Neuronal stem cell (in vitro differentiated cells): ENCODE measurements at regions not wholly inside any gene's neighbourhood (a gene's known extent, or its start where the extent isn't known, plus 50 kb on each side); places are given as distances from the start of the nearest gene placed in this dataset.
"Not testable (repeated sequence)": the region's sequence is repeated elsewhere in the genome, so short reads cannot be mapped to it uniquely, and the experiment has no call there.

Experiments
- DNase-seq: peaks from one replicate; pipeline ENCODE4 v3.0.0-alpha.2; 2013; ENCODE audit warnings: low spot score
- H2AFZ ChIP-seq: one replicate; pipeline ENCODE4 v1.6.1; 2013; ENCODE audit warnings: mild to moderate bottlenecking, low read length, inconsistent platforms
- H2AK5ac ChIP-seq: 2 replicates; pipeline ENCODE4 v1.6.1; 2013; ENCODE audit warnings: low read depth, mild to moderate bottlenecking, inconsistent platforms, low read length, moderate library complexity, mixed read lengths
- H2BK120ac ChIP-seq: 2 replicates; pipeline ENCODE4 v1.6.1; 2013; ENCODE audit warnings: low read depth, mild to moderate bottlenecking, inconsistent platforms, low read length, moderate library complexity, mixed read lengths
- H2BK12ac ChIP-seq: one replicate; pipeline ENCODE4 v1.6.1; 2013; ENCODE audit warnings: low read length, inconsistent platforms
- H2BK15ac ChIP-seq: 2 replicates; pipeline ENCODE4 v1.6.1; 2013; ENCODE audit warnings: mild to moderate bottlenecking, low read length, inconsistent platforms, mixed read lengths
- H2BK5ac ChIP-seq: one replicate; pipeline ENCODE4 v1.6.1; 2013; ENCODE audit warnings: inconsistent platforms, mild to moderate bottlenecking, low read length, moderate library complexity
- H3K14ac ChIP-seq: one replicate; pipeline ENCODE4 v1.6.1; 2013; ENCODE audit warnings: low read length, inconsistent platforms
- H3K18ac ChIP-seq: 2 replicates; pipeline ENCODE4 v1.6.1; 2013; ENCODE audit warnings: low read length, inconsistent platforms
- H3K23ac ChIP-seq: 2 replicates; pipeline ENCODE4 v1.6.1; 2013; ENCODE audit warnings: low read depth, mild to moderate bottlenecking, mixed read lengths, low read length, inconsistent platforms; ENCODE audit not compliant: poor library complexity
- H3K27ac ChIP-seq: replicated peaks from 3 replicates; pipeline ENCODE4 v1.5.1; 2013; ENCODE audit warnings: low read length, inconsistent platforms
- H3K27me3 ChIP-seq, 3 experiments: 2 replicates each; pipeline ENCODE4 v1.6.1; 2013; ENCODE audit warnings: low read length in 3 of 3, mild to moderate bottlenecking in 2 of 3, inconsistent platforms in 1 of 3, low read depth in 1 of 3, mixed read lengths in 1 of 3, moderate library complexity in 1 of 3; ENCODE audit not compliant: control insufficient read depth in 3 of 3, insufficient read depth in 3 of 3
- H3K36me3 ChIP-seq, 2 donors: replicated peaks in 1 of 2; 2 replicates each; pipeline ENCODE4 v1.6.1; 2013; ENCODE audit warnings: low read length in 2 of 2; ENCODE audit not compliant: control insufficient read depth in 2 of 2, insufficient read depth in 2 of 2
- H3K4ac ChIP-seq: 2 replicates; pipeline ENCODE4 v1.6.1; 2013; ENCODE audit warnings: inconsistent platforms, mild to moderate bottlenecking, low read length, moderate library complexity
- H3K4me1 ChIP-seq, 2 donors: 1 replicate in 1 of 2; 2 replicates in 1 of 2; pipeline ENCODE4 v1.6.1; 2013; ENCODE audit warnings: low read length in 2 of 2, low read depth in 1 of 2; ENCODE audit not compliant: control insufficient read depth in 2 of 2, insufficient read depth in 1 of 2
- H3K4me2 ChIP-seq: one replicate; pipeline ENCODE4 v1.6.1; 2013; ENCODE audit warnings: mild to moderate bottlenecking, low read length, inconsistent platforms; ENCODE audit not compliant: insufficient read depth, poor library complexity, severe bottlenecking
- H3K4me3 ChIP-seq, 2 donors: 2 replicates each; pipeline ENCODE4 v1.5.1; 2013; ENCODE audit warnings: low read length in 2 of 2, mild to moderate bottlenecking in 2 of 2, inconsistent platforms in 1 of 2, moderate library complexity in 1 of 2
- H3K79me1 ChIP-seq: one replicate; pipeline ENCODE4 v1.6.1; 2013; ENCODE audit warnings: low read depth, mild to moderate bottlenecking, inconsistent platforms, low read length, moderate library complexity
- H3K9ac ChIP-seq: one replicate; pipeline ENCODE4 v1.6.1; 2013; ENCODE audit warnings: mild to moderate bottlenecking, low read depth, low read length, inconsistent platforms; ENCODE audit not compliant: poor library complexity
- H3K9me3 ChIP-seq, 2 donors: replicated peaks in 1 of 2; 2 replicates each; pipeline versions ENCODE3 to v1.6.1; 2013; ENCODE audit warnings: low read length in 2 of 2, mild to moderate bottlenecking in 2 of 2, inconsistent platforms in 1 of 2, low read depth in 1 of 2, mixed read lengths in 1 of 2, moderate library complexity in 1 of 2; ENCODE audit not compliant: control insufficient read depth in 2 of 2, insufficient read depth in 1 of 2
- H4K8ac ChIP-seq: one replicate; pipeline ENCODE4 v1.6.1; 2013; ENCODE audit warnings: low read depth, mild to moderate bottlenecking, inconsistent platforms, low read length, moderate library complexity
- H4K91ac ChIP-seq: one replicate; pipeline ENCODE4 v1.6.1; 2013; ENCODE audit warnings: low read length, low read depth, mild to moderate bottlenecking, inconsistent platforms; ENCODE audit not compliant: poor library complexity
- WGBS, 2 donors: extraction: QIAGEN DNeasy Blood & Tissue Kit; methylation state at CpG; one replicate each; pipeline ENCODE4 v1.1.7; 2013; ENCODE audit warnings: missing lambda C conversion rate in 2 of 2, mixed read lengths in 1 of 2; ENCODE audit not compliant: insufficient read length in 2 of 2, insufficient replicate concordance in 1 of 2; ENCODE audit errors: extremely low coverage in 2 of 2; 5-methylcytosine and 5-hydroxymethylcytosine counted together

GRCh38 chr2:87470381-87471380 is 277.2 kb upstream of the PLGLB2 start:
- DNase-seq, H3K79me1 ChIP-seq: not testable (repeated sequence)
- no CpG with 5 or more reads among the region's 25 CpGs for WGBS, 2 donors

GRCh38 chr2:87471478-87471877 is 276.4 kb upstream of the PLGLB2 start:
- H3K4me2 ChIP-seq, H4K8ac ChIP-seq, H2BK12ac ChIP-seq, H4K91ac ChIP-seq, H2AFZ ChIP-seq, H3K14ac ChIP-seq, H2BK120ac ChIP-seq, H3K4ac ChIP-seq, H3K27me3 ChIP-seq, H2AK5ac ChIP-seq, H3K4me1 ChIP-seq, H2BK5ac ChIP-seq, H3K36me3 ChIP-seq, H3K18ac ChIP-seq, H3K27ac ChIP-seq, DNase-seq, H3K9me3 ChIP-seq, H2BK15ac ChIP-seq, H3K23ac ChIP-seq, H3K79me1 ChIP-seq, H3K4me3 ChIP-seq, H3K9ac ChIP-seq: not testable (repeated sequence)
- WGBS, 2 donors: no CpG with 5 or more reads among the region's 3 CpGs

More at GRCh38 chr2:87470381-87471380, 277.2 kb upstream of the PLGLB2 start:
- H3K9ac ChIP-seq, H3K4me3 ChIP-seq, H2BK5ac ChIP-seq, H4K91ac ChIP-seq, H3K4me2 ChIP-seq, H3K4me1 ChIP-seq, H3K27me3 ChIP-seq, H3K14ac ChIP-seq, H3K36me3 ChIP-seq, H4K8ac ChIP-seq, H3K9me3 ChIP-seq, H3K23ac ChIP-seq, H3K27ac ChIP-seq, H3K4ac ChIP-seq, H3K18ac ChIP-seq, H2BK15ac ChIP-seq, H2AFZ ChIP-seq, H2BK12ac ChIP-seq, H2BK120ac ChIP-seq, H2AK5ac ChIP-seq: not testable (repeated sequence)

DNA sequence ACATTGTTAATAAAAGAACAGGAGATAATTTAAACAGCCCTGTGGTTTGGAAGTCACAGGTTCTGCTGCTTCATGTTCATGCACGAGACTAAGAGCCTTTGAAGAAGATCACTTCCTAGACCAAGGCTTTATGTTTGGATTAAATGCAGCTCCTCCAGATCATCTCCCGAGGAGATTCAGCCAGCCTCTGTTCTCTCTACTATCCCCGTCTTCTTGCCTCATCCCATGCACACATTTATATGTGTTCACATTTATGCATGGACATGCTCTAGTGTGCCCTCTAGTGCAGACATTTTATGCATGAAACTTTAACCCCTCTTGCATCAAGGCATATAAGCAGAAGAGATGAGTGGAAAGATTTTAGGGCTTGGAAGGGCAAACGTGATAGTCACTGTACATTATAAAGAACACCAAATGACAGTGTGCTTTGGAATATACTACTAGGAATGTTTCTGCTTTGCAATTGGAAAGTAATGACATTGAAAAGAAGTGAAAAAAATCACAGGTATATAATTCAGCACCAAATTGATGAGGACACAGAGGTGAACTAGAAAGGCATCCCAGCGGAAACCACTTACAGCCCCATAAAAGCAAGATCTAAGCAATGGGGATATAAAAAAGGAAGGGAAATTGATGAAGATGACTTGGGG is 271.5 kb upstream of the PLGLB2 start:
- H3K36me3 ChIP-seq, H2BK120ac ChIP-seq, H4K8ac ChIP-seq, H3K14ac ChIP-seq, H3K27me3 ChIP-seq, H3K4me2 ChIP-seq, H3K79me1 ChIP-seq, H3K9me3 ChIP-seq, H3K4ac ChIP-seq, H4K91ac ChIP-seq, H2BK5ac ChIP-seq, H3K18ac ChIP-seq, H2AFZ ChIP-seq, DNase-seq, H3K4me3 ChIP-seq, H3K23ac ChIP-seq, H2BK15ac ChIP-seq, H3K27ac ChIP-seq, H2AK5ac ChIP-seq, H3K4me1 ChIP-seq, H2BK12ac ChIP-seq, H3K9ac ChIP-seq: not testable (repeated sequence)
- WGBS, 2 donors: no CpG with 5 or more reads among the region's 5 CpGs

GRCh38 chr2:87476936-87477335 is 271.0 kb upstream of the PLGLB2 start:
- H3K27me3 ChIP-seq, H3K23ac ChIP-seq, H3K36me3 ChIP-seq, H3K14ac ChIP-seq, H4K8ac ChIP-seq, H3K4me1 ChIP-seq, H3K27ac ChIP-seq, H3K4me2 ChIP-seq, H3K4ac ChIP-seq, H2AK5ac ChIP-seq, H3K79me1 ChIP-seq, H4K91ac ChIP-seq, H2BK15ac ChIP-seq, H2BK120ac ChIP-seq, DNase-seq, H2BK5ac ChIP-seq, H2AFZ ChIP-seq, H3K18ac ChIP-seq, H3K4me3 ChIP-seq, H3K9me3 ChIP-seq, H2BK12ac ChIP-seq: not testable (repeated sequence)
- WGBS, 2 donors: no CpG with 5 or more reads among the region's 5 CpGs
- H3K9ac ChIP-seq: peak overlapping the region; percentile 9
